Head of caudate nucleus (tissue), 42 donors: ENCODE measurements at regions not wholly inside any gene's neighbourhood (a gene's known extent, or its start where the extent isn't known, plus 50 kb on each side); places are given as distances from the start of the nearest gene placed in this dataset.
A peak's percentile ranks its signal among the peaks of the same experiment; 100 is the strongest.

Experiments used
- DNase-seq, 42 donors: peaks; one replicate each; pipeline versions ENCODE4 v3.0.0 to v3.0.0-alpha.2; 2020 to 2021; ENCODE audit warnings: mixed read lengths in 7 of 42
- intact Hi-C: fragments of 100-400 bp; cut with DNase I; formaldehyde crosslinking; loops from one replicate; pipeline ENCODE4 v1.15.0; 2022

- intact Hi-C loops, result no loop called here
- peak in 26 of 42 donors; percentile 1 to 53 (median 26) for DNase-seq
Measured at GRCh38 chr6:91751526-91751925, 1164.7 kb upstream of the MAP3K7 start.

- intact Hi-C loops, result no loop called here
- DNase-seq, result no peak
Measured at GRCh38 chr6:91744566-91744965, 1157.7 kb upstream of the MAP3K7 start.

GRCh38 chr6:91743756-91744155 is 1156.9 kb upstream of the MAP3K7 start:
- intact Hi-C loops, result no loop called here

GRCh38 chr6:91731939-91732338 is 1145.1 kb upstream of the MAP3K7 start:
- intact Hi-C loops, result no loop called here
- no peak for DNase-seq

More at GRCh38 chr6:91743756-91744155, 1156.9 kb upstream of the MAP3K7 start:
- DNase-seq, result no peak

GRCh38 chr6:91730710-91731109 is 1143.8 kb upstream of the MAP3K7 start:
- intact Hi-C loops, result no loop called here
- DNase-seq, result no peak

GRCh38 chr6:91720324-91720723 is 1133.5 kb upstream of the MAP3K7 start:
- intact Hi-C loops, result no loop called here
- DNase-seq, result peak in 2 of 42 donors; percentile 5 to 40

GRCh38 chr6:91719414-91719813 is 1132.5 kb upstream of the MAP3K7 start:
- intact Hi-C loops, result no loop called here
- DNase-seq, result no peak

GRCh38 chr6:91718198-91718597 is 1131.3 kb upstream of the MAP3K7 start:
- DNase-seq, result no peak
- intact Hi-C loops, result no loop called here

GRCh38 chr6:91717094-91717493 is 1130.2 kb upstream of the MAP3K7 start:
- intact Hi-C loops, result no loop called here
- no peak for DNase-seq

- DNase-seq, result no peak
Measured at GRCh38 chr6:91716361-91716760, 1129.5 kb upstream of the MAP3K7 start.

GRCh38 chr6:91715171-91715805 is 1128.4 kb upstream of the MAP3K7 start:
- intact Hi-C loops, result no loop called here
- DNase-seq, result peak in 1 of 42 donors; percentile 12

More at GRCh38 chr6:91716361-91716760, 1129.5 kb upstream of the MAP3K7 start:
- intact Hi-C loops, result no loop called here

- intact Hi-C loops, result no loop called here
- no peak for DNase-seq
Measured at GRCh38 chr6:91713911-91714310, 1127.0 kb upstream of the MAP3K7 start.

GRCh38 chr6:91711518-91711917 is 1124.6 kb upstream of the MAP3K7 start:
- intact Hi-C loops, result no loop called here
- DNase-seq, result no peak

GRCh38 chr6:91710342-91710741 is 1123.5 kb upstream of the MAP3K7 start:
- intact Hi-C loops, result no loop called here
- peak in 11 of 42 donors; percentile 7 to 37 (median 16) for DNase-seq

GRCh38 chr6:91708534-91708933 is 1121.7 kb upstream of the MAP3K7 start:
- intact Hi-C loops, result no loop called here
- DNase-seq, result no peak

- DNase-seq, result no peak
- intact Hi-C loops, result no loop called here
Measured at GRCh38 chr6:91705646-91706045, 1118.8 kb upstream of the MAP3K7 start.

- intact Hi-C loops, result no loop called here
- no peak for DNase-seq
Measured at GRCh38 chr6:91704531-91704930, 1117.7 kb upstream of the MAP3K7 start.

GRCh38 chr6:91697010-91697695 is 1110.3 kb upstream of the MAP3K7 start:
- no peak for DNase-seq
- intact Hi-C loops, result no loop called here

- intact Hi-C loops, result no loop called here
Measured at GRCh38 chr6:91695221-91695620, 1108.3 kb upstream of the MAP3K7 start.

GRCh38 chr6:91694016-91694654 is 1107.3 kb upstream of the MAP3K7 start:
- intact Hi-C loops, result no loop called here
- DNase-seq, result no peak

More at GRCh38 chr6:91695221-91695620, 1108.3 kb upstream of the MAP3K7 start:
- DNase-seq, result no peak
